ENCODE measurements at regions not wholly inside any gene's neighbourhood (a gene's known extent, or its start where the extent isn't known, plus 50 kb on each side); places are given as distances from the start of the nearest gene placed in this dataset.
"Not testable (repeated sequence)": the region's sequence is repeated elsewhere in the genome, so short reads cannot be mapped to it uniquely, and the experiment has no call there.

GRCh38 chr2:16107246-16107645, 166.9 kb downstream of the MYCN start:
- no peak for DNase-seq

- DNase-seq = no peak
These were observed 166.3 kb downstream of the MYCN start for GRCh38 chr2:16106619-16107018.

- peak; percentile 23 for DNase-seq
These were observed 165.4 kb downstream of the MYCN start for GRCh38 chr2:16105669-16106281.

GRCh38 chr2:16104949-16105668, 164.8 kb downstream of the MYCN start:
- no peak for DNase-seq

- DNase-seq = no peak
These were observed 164.1 kb downstream of the MYCN start for GRCh38 chr2:16104315-16104948.

GRCh38 chr2:16103614-16104314, 163.4 kb downstream of the MYCN start:
- no peak for DNase-seq

GRCh38 chr2:16102976-16103380, 162.6 kb downstream of the MYCN start:
- DNase-seq = no peak

GRCh38 chr2:16102358-16102975, 162.1 kb downstream of the MYCN start:
- no peak for DNase-seq

GRCh38 chr2:16101196-16101595, 160.8 kb downstream of the MYCN start:
- DNase-seq = no peak

GRCh38 chr2:16100006-16100405, 159.7 kb downstream of the MYCN start:
- no peak for DNase-seq

- no peak for DNase-seq
These were observed 159.0 kb downstream of the MYCN start for GRCh38 chr2:16099326-16099725.

GRCh38 chr2:16096962-16097361, 156.6 kb downstream of the MYCN start:
- no peak for DNase-seq

GRCh38 chr2:16095483-16095882, 155.1 kb downstream of the MYCN start:
- not testable (repeated sequence) for DNase-seq

- no peak for DNase-seq
These were observed 154.5 kb downstream of the MYCN start for GRCh38 chr2:16094811-16095210.

GRCh38 chr2:16093639-16094529, 153.5 kb downstream of the MYCN start:
- no peak for DNase-seq

- DNase-seq = no peak
These were observed 152.7 kb downstream of the MYCN start for GRCh38 chr2:16092861-16093638.

GRCh38 chr2:16091576-16092282, 151.4 kb downstream of the MYCN start:
- no peak for DNase-seq

GRCh38 chr2:16090650-16091575, 150.6 kb downstream of the MYCN start:
- no peak for DNase-seq
